H9 (cell line): ENCODE measurements at regions not wholly inside any gene's neighbourhood (a gene's known extent, or its start where the extent isn't known, plus 50 kb on each side); places are given as distances from the start of the nearest gene placed in this dataset.

Experiments used
- DNase-seq: peaks from one replicate; pipeline ENCODE4 v3.0.0-alpha.2; 2017
- H2AFZ ChIP-seq: one replicate; pipeline ENCODE4 v1.6.1; 2013; ENCODE audit warnings: mild to moderate bottlenecking, low read length, control low read depth, moderate library complexity
- H2AK5ac ChIP-seq: 2 replicates; pipeline ENCODE4 v1.6.1; 2013; ENCODE audit warnings: low read length, control low read depth, mixed read lengths; ENCODE audit not compliant: insufficient read length
- H2BK120ac ChIP-seq: one replicate; pipeline ENCODE4 v1.6.1; 2013; ENCODE audit warnings: low read depth, mild to moderate bottlenecking, low read length, control low read depth, inconsistent platforms; ENCODE audit not compliant: poor library complexity, severe bottlenecking
- H2BK12ac ChIP-seq: 2 replicates; pipeline ENCODE4 v1.6.1; 2013; ENCODE audit warnings: low read length, control low read depth, mixed read lengths, low read depth; ENCODE audit not compliant: insufficient read length
- H2BK15ac ChIP-seq: 2 replicates; pipeline ENCODE4 v1.6.1; 2013; ENCODE audit warnings: low read depth, low read length, control low read depth
- H2BK20ac ChIP-seq: one replicate; pipeline ENCODE4 v1.6.1; 2013; ENCODE audit warnings: low read depth, mild to moderate bottlenecking, low read length, control low read depth, inconsistent platforms; ENCODE audit not compliant: poor library complexity, severe bottlenecking
- H2BK5ac ChIP-seq: 2 replicates; pipeline ENCODE4 v1.6.1; 2013; ENCODE audit warnings: low read length, control low read depth, mixed read lengths; ENCODE audit not compliant: insufficient read length
- H3K14ac ChIP-seq: 2 replicates; pipeline ENCODE4 v1.6.1; 2013; ENCODE audit warnings: low read length, control low read depth; ENCODE audit not compliant: insufficient read depth
- H3K18ac ChIP-seq: 2 replicates; pipeline ENCODE4 v1.6.1; 2013; ENCODE audit warnings: low read depth, mild to moderate bottlenecking, mixed read lengths, low read length, control low read depth; ENCODE audit not compliant: insufficient read length
- H3K23ac ChIP-seq: 2 replicates; pipeline ENCODE4 v1.6.1; 2013; ENCODE audit warnings: low read length, control low read depth, mixed read lengths, low read depth; ENCODE audit not compliant: insufficient read length
- H3K23me2 ChIP-seq: 2 replicates; pipeline ENCODE4 v1.6.1; 2013; ENCODE audit warnings: low read depth, mild to moderate bottlenecking, mixed read lengths, low read length, control low read depth; ENCODE audit not compliant: insufficient read length, poor library complexity, severe bottlenecking
- H3K27ac ChIP-seq: 2 replicates; pipeline ENCODE4 v1.5.1; 2013; ENCODE audit warnings: low read length, control low read depth, mixed read lengths, low read depth; ENCODE audit not compliant: insufficient read length
- H3K27me3 ChIP-seq: 2 replicates; pipeline ENCODE4 v1.6.1; 2013; ENCODE audit warnings: low read length, control low read depth, inconsistent platforms; ENCODE audit not compliant: insufficient read depth
- H3K4ac ChIP-seq: 2 replicates; pipeline ENCODE4 v1.6.1; 2013; ENCODE audit warnings: low read depth, mild to moderate bottlenecking, control low read depth, inconsistent platforms, low read length, moderate library complexity
- H3K4me1 ChIP-seq: 2 replicates; pipeline ENCODE4 v1.6.1; 2013; ENCODE audit warnings: low read length, control low read depth, inconsistent platforms; ENCODE audit not compliant: insufficient read depth
- H3K4me2 ChIP-seq: 2 replicates; pipeline ENCODE4 v1.6.1; 2013; ENCODE audit warnings: low read length, control low read depth, mixed read lengths; ENCODE audit not compliant: insufficient read length, insufficient read depth
- H3K56ac ChIP-seq: 2 replicates; pipeline ENCODE4 v1.6.1; 2013; ENCODE audit warnings: low read depth, mild to moderate bottlenecking, mixed read lengths, low read length, control low read depth; ENCODE audit not compliant: insufficient read length
- H3K79me1 ChIP-seq: 2 replicates; pipeline ENCODE4 v1.6.1; 2013; ENCODE audit warnings: low read depth, mild to moderate bottlenecking, moderate library complexity, low read length, control low read depth, inconsistent platforms; ENCODE audit not compliant: insufficient read depth, poor library complexity, severe bottlenecking
- H3K79me2 ChIP-seq: 2 replicates; pipeline ENCODE4 v1.6.1; 2013; ENCODE audit warnings: low read length, control low read depth, inconsistent platforms; ENCODE audit not compliant: insufficient read depth
- H3K9ac ChIP-seq: 2 replicates; pipeline ENCODE4 v1.6.1; 2013; ENCODE audit warnings: low read length, control low read depth, mixed read lengths; ENCODE audit not compliant: insufficient read length; ENCODE audit errors: extremely low read depth
- H3K9me3 ChIP-seq: one replicate; pipeline ENCODE4 v1.6.1; 2013; ENCODE audit warnings: low read depth, low read length, inconsistent platforms; ENCODE audit not compliant: control insufficient read depth
- H3T11ph ChIP-seq: one replicate; pipeline ENCODE4 v1.6.1; 2013; ENCODE audit warnings: mild to moderate bottlenecking, low read length, control low read depth, inconsistent platforms
- H4K20me1 ChIP-seq: one replicate; pipeline ENCODE4 v1.6.1; 2013; ENCODE audit not compliant: control insufficient read depth, insufficient read length, insufficient read depth
- H4K5ac ChIP-seq: 2 replicates; pipeline ENCODE4 v1.6.1; 2013; ENCODE audit warnings: low read depth, mild to moderate bottlenecking, mixed read lengths, low read length, control low read depth; ENCODE audit not compliant: insufficient read length
- H4K8ac ChIP-seq: replicated peaks from 2 replicates; pipeline ENCODE4 v1.6.1; 2013; ENCODE audit warnings: low read length, control low read depth, mixed read lengths, low read depth; ENCODE audit not compliant: insufficient read length
- H4K91ac ChIP-seq: 2 replicates; pipeline ENCODE4 v1.6.1; 2013; ENCODE audit warnings: low read depth, mild to moderate bottlenecking, moderate library complexity, mixed read lengths, low read length, control low read depth; ENCODE audit not compliant: insufficient read length
- H3K27ac Mint-ChIP-seq, 3 experiments: 2 replicates in 2 of 3; 3 replicates in 1 of 3; pipeline ENCODE4 v1.8.0; 2020 to 2021; ENCODE audit warnings: mixed read lengths in 3 of 3, mild to moderate bottlenecking in 1 of 3, moderate library complexity in 1 of 3
- H3K27me3 Mint-ChIP-seq: 2 replicates; pipeline ENCODE4 v1.8.0; 2021; ENCODE audit warnings: low read depth, mild to moderate bottlenecking, moderate library complexity, mixed read lengths
- H3K36me3 Mint-ChIP-seq, 3 experiments: 2 replicates in 2 of 3; 3 replicates in 1 of 3; pipeline ENCODE4 v1.8.0; 2020 to 2021; ENCODE audit warnings: low read depth in 3 of 3, mixed read lengths in 3 of 3; ENCODE audit not compliant: insufficient read depth in 1 of 3
- H3K4me1 Mint-ChIP-seq, 2 experiments: 2 replicates each; pipeline ENCODE4 v1.8.0; 2020; ENCODE audit warnings: mixed read lengths in 2 of 2
- H3K4me3 Mint-ChIP-seq, 2 experiments: 2 replicates in 1 of 2; 3 replicates in 1 of 2; pipeline ENCODE4 v1.8.0; 2020 to 2021; ENCODE audit warnings: mild to moderate bottlenecking in 2 of 2, mixed read lengths in 2 of 2, moderate library complexity in 1 of 2
- H3K9me3 Mint-ChIP-seq, 2 experiments: 2 replicates in 1 of 2; 3 replicates in 1 of 2; pipeline ENCODE4 v1.8.0; 2020; ENCODE audit warnings: mild to moderate bottlenecking in 2 of 2, mixed read lengths in 2 of 2, moderate library complexity in 1 of 2
- CTCF ChIP-seq: fragments of 200-600 bp; sonication (generic); conservative IDR thresholded peaks from 3 replicates; pipeline ENCODE4 v1.8.0; 2021; ENCODE audit warnings: antibody characterized with exemption, mild to moderate bottlenecking
- WGBS: extraction: QIAGEN DNeasy Blood & Tissue Kit; methylation state at CpG from one replicate; pipeline ENCODE4 v1.1.7; 2013; ENCODE audit warnings: missing lambda C conversion rate, low lambda C conversion rate, mixed read lengths; ENCODE audit not compliant: insufficient read length; ENCODE audit errors: extremely low coverage; 5-methylcytosine and 5-hydroxymethylcytosine counted together

GRCh38 chr11:101182467-101182866, 52.9 kb upstream of the PGR start:
- no peak overlapping the region for H3K18ac ChIP-seq
- H3K79me1 ChIP-seq = no peaks in the 10 kb centered on the region
- H4K20me1 ChIP-seq = no peaks in the 10 kb centered on the region
- H3K4ac ChIP-seq = no peak overlapping the region
- no peak overlapping the region for H4K5ac ChIP-seq
- H4K8ac ChIP-seq = no peak overlapping the region
- no peaks in the 10 kb centered on the region for H3K36me3 Mint-ChIP-seq
- no peak overlapping the region for H3K4me3 Mint-ChIP-seq
- no peak overlapping the region for H2AK5ac ChIP-seq
- no peak overlapping the region for H3T11ph ChIP-seq
- no peaks in the 10 kb centered on the region for H3K27me3 Mint-ChIP-seq
- H3K9me3 Mint-ChIP-seq = no peaks in the 10 kb centered on the region; a peak in 1 of 5 replicates
- DNase-seq = no peak
- H3K56ac ChIP-seq = no peak overlapping the region
- H2BK5ac ChIP-seq = no peak overlapping the region
- TF ChIP-seq CTCF = no peak
- WGBS = no CpG with 5 or more reads among the region's 1 CpG
- H2BK15ac ChIP-seq = no peak overlapping the region
- H3K27ac ChIP-seq = no peak overlapping the region
- no peaks in the 10 kb centered on the region for H3K27me3 ChIP-seq
- H3K14ac ChIP-seq = no peak overlapping the region
- H3K9me3 ChIP-seq = no peaks in the 10 kb centered on the region
- no peaks in the 10 kb centered on the region for H3K4me1 Mint-ChIP-seq
- H4K91ac ChIP-seq = no peak overlapping the region
- no peaks in the 10 kb centered on the region for H3K79me2 ChIP-seq
- H3K23ac ChIP-seq = no peak overlapping the region
- H3K23me2 ChIP-seq = no peaks in the 10 kb centered on the region
- H3K27ac Mint-ChIP-seq = no peak overlapping the region
- no peak overlapping the region for H2BK20ac ChIP-seq
- no peak overlapping the region for H3K9ac ChIP-seq
- H3K4me2 ChIP-seq = no peak overlapping the region
- no peak overlapping the region for H2AFZ ChIP-seq
- H2BK12ac ChIP-seq = no peak overlapping the region
- H2BK120ac ChIP-seq = no peak overlapping the region
- no peaks in the 10 kb centered on the region for H3K4me1 ChIP-seq
